B cell (primary cell): ENCODE measurements at regions not wholly inside any gene's neighbourhood (a gene's known extent, or its start where the extent isn't known, plus 50 kb on each side); places are given as distances from the start of the nearest gene placed in this dataset.

ENCODE experiments used
- ATAC-seq: fragments of 200-7000 bp; cut with Tn5 transposase; one replicate; pipeline ENCODE4 v1.10.0; 2021; ENCODE audit warnings: low read depth, mild to moderate bottlenecking, moderate number of reproducible peaks, moderate library complexity
- CTCF ChIA-PET: fragments of 350-600 bp; sonication (Branson Sonifier 250); formaldehyde crosslinking; loops from one replicate; lab custom pipeline; 2021; ENCODE audit warnings: antibody characterized with exemption, inconsistent platforms; lab: Charles Lee
- POLR2A ChIA-PET: fragments of 350-600 bp; sonication (Branson Sonifier 250); formaldehyde crosslinking; loops from one replicate; lab custom pipeline; 2021; ENCODE audit warnings: antibody characterized with exemption; lab: Charles Lee
- DNase-seq: peaks from one replicate; pipeline ENCODE4 v3.0.0; 2013
- H2AFZ ChIP-seq: 2 replicates; pipeline ENCODE4 v1.6.1; 2012; ENCODE audit warnings: mild to moderate bottlenecking, low read depth, low read length; ENCODE audit not compliant: insufficient read depth, poor library complexity, severe bottlenecking
- H3K27ac ChIP-seq, 2 donors: 1 replicate in 1 of 2; 2 replicates in 1 of 2; pipeline ENCODE4 v1.5.1; 2012 to 2013; ENCODE audit warnings: low read length in 2 of 2, mild to moderate bottlenecking in 2 of 2, moderate library complexity in 1 of 2
- H3K27me3 ChIP-seq, 4 experiments: fragments of 200-600 bp in 1 of 4; sonication (generic) in 1 of 4; replicated peaks in 1 of 4; 1 replicate in 2 of 4; 2 replicates in 2 of 4; pipeline versions ENCODE4 v1.6.1 to v1.7.0; 2013 to 2016; ENCODE audit warnings: low read length in 3 of 4, mild to moderate bottlenecking in 2 of 4, mixed read lengths in 1 of 4, moderate library complexity in 1 of 4; ENCODE audit not compliant: insufficient read depth in 4 of 4, control insufficient read depth in 3 of 4; ENCODE audit errors: control extremely low read depth in 1 of 4
- H3K36me3 ChIP-seq, 2 experiments: replicated peaks in 1 of 2; 1 replicate in 1 of 2; 2 replicates in 1 of 2; pipeline versions ENCODE4 v1.6.1 to v1.7.1; 2013; ENCODE audit warnings: low read length in 1 of 2; ENCODE audit not compliant: insufficient read depth in 2 of 2, control insufficient read depth in 1 of 2; ENCODE audit errors: control extremely low read depth in 1 of 2, extremely low read depth in 1 of 2
- H3K4me1 ChIP-seq, 2 donors: fragments of 200-600 bp in 1 of 2; sonication (generic) in 1 of 2; 1 replicate in 1 of 2; 2 replicates in 1 of 2; pipeline versions ENCODE4 v1.5.1 to v1.6.1; 2013 to 2017; ENCODE audit warnings: low read length in 2 of 2; ENCODE audit not compliant: control insufficient read depth in 2 of 2, insufficient read depth in 2 of 2
- H3K4me2 ChIP-seq: replicated peaks from 2 replicates; pipeline ENCODE3; 2012; ENCODE audit warnings: mild to moderate bottlenecking, low read depth, low read length; ENCODE audit not compliant: poor library complexity, severe bottlenecking
- H3K4me3 ChIP-seq, 5 experiments: fragments of 200-600 bp in 1 of 5; sonication (generic) in 1 of 5; 1 replicate in 3 of 5; 2 replicates in 2 of 5; pipeline versions ENCODE4 v1.5.1 to v1.7.0; 2011 to 2016; ENCODE audit warnings: low read length in 4 of 5, mild to moderate bottlenecking in 4 of 5, low read depth in 2 of 5, control low read depth in 1 of 5, moderate library complexity in 1 of 5; ENCODE audit not compliant: insufficient read depth in 1 of 5; ENCODE audit errors: control extremely low read depth in 1 of 5, extremely low read depth in 1 of 5
- H3K79me2 ChIP-seq: fragments of 200-600 bp; sonication (generic); one replicate; pipeline ENCODE4 v1.6.0; 2016; ENCODE audit warnings: low read length; ENCODE audit not compliant: control insufficient read depth, insufficient read depth
- H3K9ac ChIP-seq: fragments of 200-600 bp; sonication (generic); 2 replicates; pipeline ENCODE4 v1.6.1; 2017; ENCODE audit warnings: mild to moderate bottlenecking, low read length, moderate library complexity
- H3K9me3 ChIP-seq, 3 donors: one replicate each; pipeline versions ENCODE4 v1.6.1 to v1.7.1; 2013; ENCODE audit warnings: low read length in 2 of 3; ENCODE audit not compliant: control insufficient read depth in 2 of 3, insufficient read depth in 1 of 3; ENCODE audit errors: control extremely low read depth in 1 of 3
- H4K20me1 ChIP-seq: 2 replicates; pipeline ENCODE4 v1.6.0; 2012; ENCODE audit warnings: mild to moderate bottlenecking, low read length; ENCODE audit not compliant: insufficient read depth, control insufficient read depth, poor library complexity, severe bottlenecking
- H3K27ac Mint-ChIP-seq: one replicate; pipeline ENCODE4 v1.8.0; 2021; ENCODE audit warnings: mixed read lengths
- H3K27me3 Mint-ChIP-seq: one replicate; pipeline ENCODE4 v1.8.0; 2021; ENCODE audit warnings: mixed read lengths
- H3K4me1 Mint-ChIP-seq: one replicate; pipeline ENCODE4 v1.8.0; 2021; ENCODE audit warnings: mixed read lengths
- H3K4me3 Mint-ChIP-seq: one replicate; pipeline ENCODE4 v1.8.0; 2021; ENCODE audit warnings: mixed read lengths
- H3K9me3 Mint-ChIP-seq: one replicate; pipeline ENCODE4 v1.8.0; 2022; ENCODE audit warnings: mixed read lengths; ENCODE audit not compliant: insufficient read depth
- CTCF ChIP-seq: fragments of 200-600 bp; IDR thresholded peaks from one replicate; pipeline ENCODE4 v1.8.0; 2022; ENCODE audit warnings: antibody characterized with exemption, mild to moderate bottlenecking
- EZH2 ChIP-seq: IDR thresholded peaks from 2 replicates; pipeline ENCODE4 v1.6.1; 2012; ENCODE audit warnings: borderline replicate concordance, low read depth, mild to moderate bottlenecking, moderate library complexity, low read length; ENCODE audit not compliant: insufficient read depth, poor library complexity, severe bottlenecking
- WGBS: methylation state at CpG from one replicate; pipeline ENCODE4 v1.1.5; 2013; ENCODE audit warnings: missing lambda C conversion rate; ENCODE audit not compliant: insufficient coverage; 5-methylcytosine and 5-hydroxymethylcytosine counted together
- intact Hi-C: fragments of 100-400 bp; cut with micrococcal nuclease; formaldehyde crosslinking; loops from one replicate; pipeline ENCODE4 v1.10.0; 2022

- no peak overlapping the region for H2AFZ ChIP-seq
- no peaks in the 10 kb centered on the region for H3K9me3 ChIP-seq
- no peaks in the 10 kb centered on the region for H3K4me1 Mint-ChIP-seq
- CTCF ChIA-PET = no interaction called here
- no peak overlapping the region for H3K9ac ChIP-seq
- intact Hi-C loops = no loop called here
- DNase-seq = no peak
- no peak overlapping the region for H3K4me2 ChIP-seq
- WGBS = 49% methylated on average over 2 of the region's 6 CpGs
- no peaks in the 10 kb centered on the region for H3K9me3 Mint-ChIP-seq
- no peak for ATAC-seq
- H3K79me2 ChIP-seq = no peaks in the 10 kb centered on the region
- H3K4me3 ChIP-seq = no peak overlapping the region
- H3K27me3 Mint-ChIP-seq = peaks cover 6% of the 10 kb centered on the region
- no peaks in the 10 kb centered on the region for H4K20me1 ChIP-seq
- no peak overlapping the region for H3K4me3 Mint-ChIP-seq
- POLR2A ChIA-PET = no interaction called here
- H3K27ac ChIP-seq = no peak overlapping the region
- no peak overlapping the region for H3K27ac Mint-ChIP-seq
- no peaks in the 10 kb centered on the region for H3K36me3 ChIP-seq
- no peaks in the 10 kb centered on the region for H3K4me1 ChIP-seq
- TF ChIP-seq EZH2 (no peak), CTCF (no peak)
- H3K27me3 ChIP-seq = no peaks in the 10 kb centered on the region
Measured at GRCh38 chr3:193187070-193187722, 53.8 kb upstream of the PLAAT1 start.

- Mint-ChIP-seq H3K4me1 (no peaks in the 10 kb centered on the region), H3K27me3 (peaks cover 6% of the 10 kb centered on the region), H3K4me3 (no peak overlapping the region), H3K9me3 (no peaks in the 10 kb centered on the region), H3K27ac (no peak overlapping the region)
- no peaks in the 10 kb centered on the region for H3K79me2 ChIP-seq
- intact Hi-C loops = no loop called here
- H3K4me1 ChIP-seq = no peaks in the 10 kb centered on the region
- no CpG with 5 or more reads among the region's 2 CpGs for WGBS
- no peaks in the 10 kb centered on the region for H4K20me1 ChIP-seq
- ChIA-PET POLR2A (no interaction called here), CTCF (no interaction called here)
- H3K4me3 ChIP-seq = no peak overlapping the region
- H3K27ac ChIP-seq = no peak overlapping the region
- TF ChIP-seq EZH2 (no peak), CTCF (no peak)
- H3K4me2 ChIP-seq = no peak overlapping the region
- DNase-seq (no peak), ATAC-seq (no peak)
- H2AFZ ChIP-seq = no peak overlapping the region
- no peak overlapping the region for H3K9ac ChIP-seq
- H3K9me3 ChIP-seq = no peaks in the 10 kb centered on the region
- H3K27me3 ChIP-seq = no peaks in the 10 kb centered on the region
- H3K36me3 ChIP-seq = no peaks in the 10 kb centered on the region
Measured at GRCh38 chr3:193190146-193190786, 50.8 kb upstream of the PLAAT1 start.
